ENCODE measurements at regions not wholly inside any gene's neighbourhood (a gene's known extent, or its start where the extent isn't known, plus 50 kb on each side); places are given as distances from the start of the nearest gene placed in this dataset.

DNA sequence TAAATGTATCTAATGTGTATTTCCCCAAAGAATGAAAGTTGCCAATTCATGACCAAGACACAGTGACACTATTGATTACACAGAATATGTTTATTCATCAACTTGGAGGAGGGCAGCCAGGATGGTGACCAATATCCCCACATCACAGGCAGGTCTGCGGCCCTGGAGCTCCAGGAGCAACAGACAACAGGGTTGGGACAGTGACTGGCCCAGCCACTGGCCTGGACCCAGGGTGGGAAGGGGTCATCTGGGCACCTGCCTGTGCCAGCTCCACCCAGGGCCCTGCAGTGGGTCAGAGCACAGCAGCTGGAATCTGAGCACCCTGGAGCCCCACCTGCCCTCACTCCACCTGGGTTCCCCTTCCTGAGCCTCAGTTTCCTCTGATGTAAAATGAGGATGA lies 466.1 kb downstream of the MATN1 start:
- no peak overlapping the region for H3K4me3 ChIP-seq (ENCODE audit: low read depth, low read length)
- no peak for DNase-seq (ENCODE audit: low read depth)
- no peaks in the 10 kb centered on the region for H3K36me3 ChIP-seq (ENCODE audit: control insufficient read depth, insufficient read depth, low read length)
- TF ChIP-seq, protein P1, sequence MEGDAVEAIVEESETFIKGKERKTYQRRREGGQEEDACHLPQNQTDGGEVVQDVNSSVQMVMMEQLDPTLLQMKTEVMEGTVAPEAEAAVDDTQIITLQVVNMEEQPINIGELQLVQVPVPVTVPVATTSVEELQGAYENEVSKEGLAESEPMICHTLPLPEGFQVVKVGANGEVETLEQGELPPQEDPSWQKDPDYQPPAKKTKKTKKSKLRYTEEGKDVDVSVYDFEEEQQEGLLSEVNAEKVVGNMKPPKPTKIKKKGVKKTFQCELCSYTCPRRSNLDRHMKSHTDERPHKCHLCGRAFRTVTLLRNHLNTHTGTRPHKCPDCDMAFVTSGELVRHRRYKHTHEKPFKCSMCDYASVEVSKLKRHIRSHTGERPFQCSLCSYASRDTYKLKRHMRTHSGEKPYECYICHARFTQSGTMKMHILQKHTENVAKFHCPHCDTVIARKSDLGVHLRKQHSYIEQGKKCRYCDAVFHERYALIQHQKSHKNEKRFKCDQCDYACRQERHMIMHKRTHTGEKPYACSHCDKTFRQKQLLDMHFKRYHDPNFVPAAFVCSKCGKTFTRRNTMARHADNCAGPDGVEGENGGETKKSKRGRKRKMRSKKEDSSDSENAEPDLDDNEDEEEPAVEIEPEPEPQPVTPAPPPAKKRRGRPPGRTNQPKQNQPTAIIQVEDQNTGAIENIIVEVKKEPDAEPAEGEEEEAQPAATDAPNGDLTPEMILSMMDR (IDR thresholded peaks at IDR 0.05; ENCODE audit: insufficient read depth, low read length, poor library complexity, severe bottlenecking): no peak
- peaks cover 7% of the 10 kb centered on the region for H3K27me3 ChIP-seq (ENCODE audit: control insufficient read depth, insufficient read depth, low read length)

DNA sequence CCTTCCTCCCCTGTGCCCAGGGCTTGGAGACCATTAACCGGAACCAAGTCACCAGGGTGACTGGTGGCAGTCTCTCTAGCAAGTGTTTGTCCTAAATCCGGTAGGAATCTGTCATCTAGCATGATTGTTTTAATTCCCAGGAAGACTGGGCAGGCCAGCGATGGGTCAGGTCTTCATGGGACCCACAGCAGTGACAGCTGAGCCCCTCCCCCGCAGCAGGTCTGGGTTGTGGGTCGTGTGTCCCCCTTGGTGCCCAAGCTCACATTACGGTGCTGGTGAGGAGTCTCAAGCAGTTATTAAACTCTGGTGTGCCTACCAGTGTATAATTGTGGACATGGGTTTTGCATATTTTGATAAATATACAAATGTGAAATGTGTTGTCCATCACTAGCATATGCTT lies 466.5 kb downstream of the MATN1 start:
- TF ChIP-seq, protein P1 (IDR thresholded peaks at IDR 0.05; ENCODE audit: insufficient read depth, low read length, poor library complexity, severe bottlenecking): no peak
- no peak overlapping the region for H3K4me3 ChIP-seq (ENCODE audit: low read depth, low read length)
- H3K27me3 ChIP-seq (ENCODE audit: control insufficient read depth, insufficient read depth, low read length): peaks cover 6% of the 10 kb centered on the region
- no peaks in the 10 kb centered on the region for H3K36me3 ChIP-seq (ENCODE audit: control insufficient read depth, insufficient read depth, low read length)
- DNase-seq (ENCODE audit: low read depth): no peak

DNA sequence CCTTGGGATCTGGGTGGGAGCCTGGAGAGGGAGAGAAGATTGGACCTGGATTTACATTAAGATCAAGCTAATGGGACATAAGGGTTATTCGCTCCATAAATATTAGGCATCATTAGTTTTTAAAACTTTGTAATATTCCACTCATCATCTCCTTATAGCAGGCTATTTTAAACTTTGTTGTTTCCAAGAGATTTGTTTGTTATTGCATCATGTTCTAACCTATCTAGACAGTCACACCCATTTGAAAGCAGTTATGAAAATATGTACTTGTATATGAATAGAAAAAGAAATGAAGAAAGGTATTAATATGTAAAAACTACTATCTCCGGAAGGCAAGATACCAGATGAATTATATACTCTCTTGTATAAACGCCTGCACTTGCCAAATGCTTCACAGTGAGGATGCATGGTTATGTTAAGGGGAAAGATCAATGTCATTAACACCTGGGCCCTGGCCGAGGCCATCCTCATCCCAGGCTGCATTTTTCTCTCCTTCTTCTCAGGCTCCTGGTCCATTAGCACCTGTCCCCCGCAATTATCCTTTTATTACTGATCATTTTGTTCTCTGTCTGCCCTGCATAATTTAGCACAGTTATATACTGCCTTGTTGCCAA lies 468.2 kb downstream of the MATN1 start:
- TF ChIP-seq, protein P1 (IDR thresholded peaks at IDR 0.05; ENCODE audit: insufficient read depth, low read length, poor library complexity, severe bottlenecking): no peak
- H3K27me3 ChIP-seq (ENCODE audit: control insufficient read depth, insufficient read depth, low read length): peaks cover 8% of the 10 kb centered on the region

DNA sequence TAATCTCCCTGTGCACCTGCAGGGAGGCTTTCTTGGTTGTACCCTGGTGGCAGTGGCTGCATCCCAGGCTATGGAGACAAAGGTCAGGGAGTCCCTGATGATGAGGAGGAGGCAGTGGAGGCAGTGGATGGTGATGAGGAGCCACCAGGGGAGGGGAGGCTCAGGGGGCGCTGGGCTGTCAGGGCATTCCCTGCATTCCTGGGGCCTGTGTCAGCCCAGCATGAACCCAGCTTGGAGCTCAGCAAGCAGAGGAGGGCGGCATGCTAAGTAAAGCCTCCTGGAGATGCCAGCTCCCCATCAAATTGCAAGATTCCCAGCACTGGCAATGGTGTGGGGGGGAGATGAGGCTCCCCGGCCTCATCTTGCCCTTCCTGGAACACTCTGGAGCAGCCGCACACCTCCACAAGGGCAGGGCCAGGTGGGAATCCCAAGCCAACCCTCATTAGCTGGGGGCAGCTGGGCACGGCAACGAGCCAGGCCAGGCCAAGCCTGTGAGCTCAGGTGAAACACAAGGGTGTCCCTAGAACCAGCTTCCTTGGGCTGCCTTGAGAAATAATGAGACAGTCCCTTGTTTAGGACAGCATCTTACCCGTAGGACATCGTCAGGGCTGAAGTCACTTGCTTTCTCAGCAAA lies 469.5 kb downstream of the MATN1 start:
- peaks cover 12% of the 10 kb centered on the region for H3K27me3 ChIP-seq (ENCODE audit: control insufficient read depth, insufficient read depth, low read length)
- no peaks in the 10 kb centered on the region for H3K36me3 ChIP-seq (ENCODE audit: control insufficient read depth, insufficient read depth, low read length)
- H3K4me3 ChIP-seq (ENCODE audit: low read depth, low read length): no peak overlapping the region
- no peak for DNase-seq (ENCODE audit: low read depth)
- TF ChIP-seq, protein P1 (IDR thresholded peaks at IDR 0.05; ENCODE audit: insufficient read depth, low read length, poor library complexity, severe bottlenecking): no peak

More for the DNA sequence above, 468.2 kb downstream of the MATN1 start:
- Histone ChIP-seq H3K4me3 (ENCODE audit: low read depth, low read length) (no peak overlapping the region), H3K36me3 (ENCODE audit: control insufficient read depth, insufficient read depth, low read length) (no peaks in the 10 kb centered on the region)
- DNase-seq (ENCODE audit: low read depth): no peak

DNA sequence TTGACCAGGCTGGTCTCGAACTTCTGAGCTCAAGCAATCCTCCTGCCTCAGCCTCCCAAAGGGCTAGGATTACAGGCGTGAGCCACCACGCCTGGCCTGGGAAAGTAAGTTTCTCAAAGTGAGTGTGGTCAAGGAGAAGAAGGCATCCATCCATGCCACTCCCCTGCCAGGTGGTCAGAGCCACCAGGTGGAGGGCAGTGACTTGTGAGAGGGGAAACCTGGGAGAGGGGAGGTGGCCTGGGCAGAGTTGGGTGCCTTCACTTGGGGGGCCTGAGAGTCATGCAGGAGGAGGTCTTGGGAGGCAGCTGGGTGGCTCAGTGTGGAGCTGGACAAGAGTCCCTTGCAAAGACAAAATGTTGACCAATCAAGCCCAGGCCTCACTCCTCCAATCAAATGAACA lies 470.0 kb downstream of the MATN1 start:
- TF ChIP-seq, protein P1 (IDR thresholded peaks at IDR 0.05; ENCODE audit: insufficient read depth, low read length, poor library complexity, severe bottlenecking): no peak
- DNase-seq (ENCODE audit: low read depth): no peak
- H3K4me3 ChIP-seq (ENCODE audit: low read depth, low read length): no peak overlapping the region
- H3K27me3 ChIP-seq (ENCODE audit: control insufficient read depth, insufficient read depth, low read length): peaks cover 12% of the 10 kb centered on the region
- no peaks in the 10 kb centered on the region for H3K36me3 ChIP-seq (ENCODE audit: control insufficient read depth, insufficient read depth, low read length)

Data from kidney epithelial cell (primary cell).